AG09319 (cell line): ENCODE measurements at regions not wholly inside any gene's neighbourhood (a gene's known extent, or its start where the extent isn't known, plus 50 kb on each side); places are given as distances from the start of the nearest gene placed in this dataset.

Experiments used
- DNase-seq: peaks from one replicate; pipeline ENCODE4 v3.0.0-alpha.2; 2010; ENCODE audit warnings: low read depth; ENCODE audit errors: extremely low read depth
- CTCF ChIP-seq: IDR thresholded peaks from 2 replicates; pipeline ENCODE4 v1.5.1; 2011; ENCODE audit warnings: low read depth, mild to moderate bottlenecking, inconsistent platforms, low read length, moderate library complexity

GRCh38 chr1:241412646-241413045 is 55.6 kb upstream of the RGS7 start:
- no peak for TF ChIP-seq CTCF
- no peak for DNase-seq

GRCh38 chr1:241411776-241412338 is 54.9 kb upstream of the RGS7 start:
- TF ChIP-seq CTCF: no peak
- peak; percentile 85 for DNase-seq

GRCh38 chr1:241411056-241411775 is 54.2 kb upstream of the RGS7 start:
- DNase-seq: peak; percentile 86
- no peak for TF ChIP-seq CTCF

GRCh38 chr1:241408170-241408569 is 51.2 kb upstream of the RGS7 start:
- TF ChIP-seq CTCF: peak; percentile 26
- DNase-seq: no peak
